Peyer's patch (tissue), 4 donors: ENCODE measurements at regions not wholly inside any gene's neighbourhood (a gene's known extent, or its start where the extent isn't known, plus 50 kb on each side); places are given as distances from the start of the nearest gene placed in this dataset.

Source experiments
- DNase-seq, 3 donors: peaks; one replicate each; pipeline ENCODE4 v3.0.0-alpha.2; 2017 to 2019
- H3K27ac ChIP-seq, 4 donors: fragments of 200-600 bp; sonication (generic); one replicate each; pipeline ENCODE4 v1.5.1; 2016 to 2019
- H3K27me3 ChIP-seq, 2 donors: fragments of 200-600 bp; sonication (generic); one replicate each; pipeline ENCODE4 v1.5.1; 2019
- H3K36me3 ChIP-seq, 3 donors: fragments of 200-600 bp; sonication (generic); one replicate each; pipeline ENCODE4 v1.5.1; 2016 to 2019
- H3K4me1 ChIP-seq, 4 donors: fragments of 200-600 bp; sonication (generic); one replicate each; pipeline ENCODE4 v1.5.1; 2016 to 2019
- H3K4me3 ChIP-seq, 4 donors: fragments of 200-600 bp; sonication (generic); 1 replicate in 3 of 4; 2 replicates in 1 of 4; pipeline ENCODE4 v1.5.1; 2016 to 2019; ENCODE audit warnings: mild to moderate bottlenecking in 1 of 4
- H3K9me3 ChIP-seq, 4 donors: fragments of 200-600 bp; sonication (generic); one replicate each; pipeline ENCODE4 v1.5.1; 2016 to 2019; ENCODE audit warnings: mild to moderate bottlenecking in 1 of 4
- POLR2A ChIP-seq, 2 donors: fragments of 450-650 bp; IDR thresholded peaks; one replicate each; pipeline ENCODE4 v1.5.1; 2017; ENCODE audit warnings: antibody characterized with exemption in 2 of 2, mild to moderate bottlenecking in 2 of 2, moderate library complexity in 2 of 2
- TF ChIP-seq, protein P1 (sequence below), 6 experiments: fragments of 450-650 bp in 4 of 6; fragments of 200-600 bp in 2 of 6; sonication (generic) in 1 of 6; IDR thresholded peaks; one replicate each; pipeline ENCODE4 v1.5.1; 2017 to 2019; ENCODE audit warnings: antibody characterized with exemption in 6 of 6, mild to moderate bottlenecking in 3 of 6, moderate library complexity in 1 of 6

DNA sequence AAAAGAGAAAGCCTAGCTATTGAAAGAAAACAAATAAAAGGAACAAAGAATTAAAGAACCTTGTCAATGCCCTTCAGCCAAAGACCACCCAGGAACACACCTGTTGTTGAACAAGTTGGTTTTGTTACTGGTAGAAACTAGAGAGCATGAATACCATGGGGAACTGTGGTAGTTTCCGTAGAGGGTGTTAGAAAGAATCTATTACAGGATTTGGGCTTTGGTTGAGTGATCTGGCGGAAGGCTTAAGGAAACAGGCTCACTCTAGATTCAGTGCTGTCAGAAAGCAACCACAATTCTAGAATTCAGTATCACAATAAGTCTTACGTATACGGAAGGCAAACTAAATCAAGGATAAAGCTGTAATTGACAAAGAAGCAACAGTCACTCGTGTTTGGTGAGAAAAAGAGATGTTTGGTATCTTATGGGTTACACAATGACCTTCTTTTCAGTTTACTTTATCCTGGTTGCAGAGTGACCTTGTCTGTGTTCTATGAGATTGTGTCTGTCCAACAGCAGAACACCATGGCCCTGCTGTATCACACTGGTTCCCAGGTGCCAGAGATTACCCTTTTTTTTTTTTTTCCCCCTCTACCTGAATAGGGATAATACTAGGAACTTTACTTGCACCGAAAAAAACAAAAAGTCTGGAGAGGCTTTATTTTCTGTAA lies 265.9 kb downstream of the SHQ1 start:
- no peak for DNase-seq
- Histone ChIP-seq H3K9me3 (no peaks in the 10 kb centered on the region), H3K27ac (no peak overlapping the region), H3K36me3 (no peaks in the 10 kb centered on the region), H3K4me1 (no peaks in the 10 kb centered on the region), H3K27me3 (no peaks in the 10 kb centered on the region), H3K4me3 (no peak overlapping the region)
- TF ChIP-seq, protein P1, sequence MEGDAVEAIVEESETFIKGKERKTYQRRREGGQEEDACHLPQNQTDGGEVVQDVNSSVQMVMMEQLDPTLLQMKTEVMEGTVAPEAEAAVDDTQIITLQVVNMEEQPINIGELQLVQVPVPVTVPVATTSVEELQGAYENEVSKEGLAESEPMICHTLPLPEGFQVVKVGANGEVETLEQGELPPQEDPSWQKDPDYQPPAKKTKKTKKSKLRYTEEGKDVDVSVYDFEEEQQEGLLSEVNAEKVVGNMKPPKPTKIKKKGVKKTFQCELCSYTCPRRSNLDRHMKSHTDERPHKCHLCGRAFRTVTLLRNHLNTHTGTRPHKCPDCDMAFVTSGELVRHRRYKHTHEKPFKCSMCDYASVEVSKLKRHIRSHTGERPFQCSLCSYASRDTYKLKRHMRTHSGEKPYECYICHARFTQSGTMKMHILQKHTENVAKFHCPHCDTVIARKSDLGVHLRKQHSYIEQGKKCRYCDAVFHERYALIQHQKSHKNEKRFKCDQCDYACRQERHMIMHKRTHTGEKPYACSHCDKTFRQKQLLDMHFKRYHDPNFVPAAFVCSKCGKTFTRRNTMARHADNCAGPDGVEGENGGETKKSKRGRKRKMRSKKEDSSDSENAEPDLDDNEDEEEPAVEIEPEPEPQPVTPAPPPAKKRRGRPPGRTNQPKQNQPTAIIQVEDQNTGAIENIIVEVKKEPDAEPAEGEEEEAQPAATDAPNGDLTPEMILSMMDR (IDR thresholded peaks at IDR 0.05), result no peak
- TF ChIP-seq POLR2A (IDR thresholded peaks at IDR 0.05), result no peak

DNA sequence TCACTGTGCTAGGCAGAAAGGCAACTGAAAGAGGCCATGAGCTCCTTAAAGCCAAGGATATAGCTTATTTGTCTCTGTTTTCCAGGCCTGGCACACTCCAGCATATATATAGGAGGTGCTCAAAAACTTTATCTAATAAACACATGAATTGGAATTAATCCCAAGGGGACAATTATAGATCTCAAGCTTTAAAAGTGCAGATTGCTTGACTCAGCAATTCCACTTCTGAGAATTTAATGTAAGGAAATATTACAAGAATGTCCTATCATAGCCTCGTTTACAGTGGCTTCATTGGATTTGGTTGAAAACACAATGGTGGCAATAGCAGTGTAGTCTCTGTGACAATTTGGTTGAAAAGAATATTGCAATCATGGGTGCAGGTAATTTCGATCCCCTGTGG lies 267.3 kb downstream of the SHQ1 start:
- Histone ChIP-seq H3K27ac (no peak overlapping the region), H3K4me3 (no peak overlapping the region), H3K36me3 (no peaks in the 10 kb centered on the region), H3K27me3 (no peaks in the 10 kb centered on the region), H3K4me1 (no peaks in the 10 kb centered on the region), H3K9me3 (no peaks in the 10 kb centered on the region)
- TF ChIP-seq, protein P1 (IDR thresholded peaks at IDR 0.05), result no peak
- no peak for TF ChIP-seq POLR2A (IDR thresholded peaks at IDR 0.05)
- no peak for DNase-seq

DNA sequence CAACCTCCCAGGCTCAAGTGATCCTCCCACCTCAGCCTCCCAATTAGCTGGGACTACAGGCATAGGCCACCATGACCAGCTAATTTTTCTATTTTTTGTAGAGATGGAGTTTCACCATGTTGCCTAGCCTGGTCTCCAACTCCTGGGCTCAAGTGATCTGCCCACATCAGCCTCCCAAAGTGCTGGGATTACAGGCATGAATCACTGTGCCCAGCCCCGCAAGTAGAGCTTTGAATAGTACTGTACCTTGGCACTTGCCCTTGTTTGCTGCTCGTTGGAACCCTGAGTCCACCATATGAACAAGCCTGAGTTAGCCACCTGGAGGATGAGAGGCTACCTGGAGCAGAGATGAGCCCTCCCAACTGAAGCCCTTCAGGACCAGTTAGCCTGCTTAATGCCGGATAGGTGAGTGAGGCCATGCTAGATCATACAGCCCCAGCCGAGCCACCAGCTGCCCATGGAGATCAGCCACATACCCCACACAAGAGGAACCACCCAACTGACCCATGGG lies 267.9 kb downstream of the SHQ1 start:
- DNase-seq, result no peak
- Histone ChIP-seq H3K27me3 (no peaks in the 10 kb centered on the region), H3K4me3 (no peak overlapping the region), H3K36me3 (no peaks in the 10 kb centered on the region), H3K9me3 (no peaks in the 10 kb centered on the region), H3K4me1 (no peaks in the 10 kb centered on the region), H3K27ac (no peak overlapping the region)
- TF ChIP-seq, protein P1 (IDR thresholded peaks at IDR 0.05), result no peak
- no peak for TF ChIP-seq POLR2A (IDR thresholded peaks at IDR 0.05)

DNA sequence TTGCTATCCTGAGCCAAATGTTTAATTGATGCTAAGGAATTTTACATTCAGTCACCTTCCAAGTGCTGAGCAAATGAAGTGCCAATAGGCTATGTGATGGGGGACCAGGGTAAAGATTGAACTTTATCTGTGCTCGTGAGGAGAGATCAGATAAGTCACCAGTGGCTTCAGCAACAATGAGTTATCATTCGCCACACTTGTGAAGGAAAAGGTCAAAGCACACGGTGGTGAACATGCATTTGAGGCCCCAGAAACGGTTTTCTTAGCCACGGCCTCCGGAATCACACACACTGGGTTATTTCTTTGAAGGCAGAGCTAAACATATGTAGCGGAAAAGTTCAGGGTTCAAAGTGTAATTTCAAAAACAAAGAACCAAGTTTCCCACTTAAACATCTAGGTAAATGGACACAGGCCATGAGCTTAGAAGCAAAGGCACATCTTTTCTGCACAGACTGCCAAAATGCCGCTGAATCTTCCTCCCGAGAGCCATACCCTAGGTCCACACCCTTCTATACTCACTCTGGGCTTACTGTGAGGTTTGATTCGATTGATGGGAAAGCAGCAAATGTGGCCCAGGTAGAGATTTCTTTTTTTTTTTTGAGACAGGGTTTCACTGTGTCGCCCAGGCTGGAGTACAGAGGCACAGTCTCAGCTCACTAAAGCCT lies 268.5 kb downstream of the SHQ1 start:
- H3K9me3 ChIP-seq, result no peaks in the 10 kb centered on the region
- H3K27me3 ChIP-seq, result no peaks in the 10 kb centered on the region
- TF ChIP-seq, protein P1 (IDR thresholded peaks at IDR 0.05), result no peak
- no peak for TF ChIP-seq POLR2A (IDR thresholded peaks at IDR 0.05)
- H3K4me1 ChIP-seq, result no peaks in the 10 kb centered on the region
- H3K36me3 ChIP-seq, result no peaks in the 10 kb centered on the region
- H3K27ac ChIP-seq, result no peak overlapping the region
- no peak overlapping the region for H3K4me3 ChIP-seq
- no peak for DNase-seq

GRCh38 chr3:72579191-72579580 lies 269.1 kb downstream of the SHQ1 start:
- Histone ChIP-seq H3K4me1 (no peaks in the 10 kb centered on the region), H3K27ac (no peak overlapping the region), H3K27me3 (no peaks in the 10 kb centered on the region), H3K4me3 (no peak overlapping the region), H3K9me3 (no peaks in the 10 kb centered on the region), H3K36me3 (no peaks in the 10 kb centered on the region)
- DNase-seq, result no peak
- TF ChIP-seq, protein P1 (IDR thresholded peaks at IDR 0.05), result no peak
- TF ChIP-seq POLR2A (IDR thresholded peaks at IDR 0.05), result no peak
